ENCODE measurements at regions not wholly inside any gene's neighbourhood (a gene's known extent, or its start where the extent isn't known, plus 50 kb on each side); places are given as distances from the start of the nearest gene placed in this dataset.

- no peak for TF ChIP-seq CTCF (IDR thresholded peaks at IDR 0.05; ENCODE audit: unreplicated experiment)
- no peak for DNase-seq (ENCODE audit: low spot score, unreplicated experiment)
- Mint-ChIP-seq H3K4me1 (ENCODE audit: low read depth) (no peaks in the 10 kb centered on the region), H3K4me3 (ENCODE audit: low read depth) (no peak overlapping the region), H3K27me3 (no peaks in the 10 kb centered on the region), H3K36me3 (ENCODE audit: insufficient read depth) (no peaks in the 10 kb centered on the region), H3K27ac (no peak overlapping the region), H3K9me3 (ENCODE audit: low read depth) (no peaks in the 10 kb centered on the region)
Measured at GRCh38 chr3:34176723-34177122, 378.3 kb downstream of the PDCD6IP start.

GRCh38 chr3:34178415-34178814, 380.0 kb downstream of the PDCD6IP start:
- no peak overlapping the region for H3K4me3 Mint-ChIP-seq (ENCODE audit: low read depth)

GRCh38 chr3:34179716-34180115, 381.3 kb downstream of the PDCD6IP start:
- H3K36me3 Mint-ChIP-seq (ENCODE audit: insufficient read depth): no peaks in the 10 kb centered on the region
- no peak for TF ChIP-seq CTCF (IDR thresholded peaks at IDR 0.05; ENCODE audit: unreplicated experiment)
- H3K4me1 Mint-ChIP-seq (ENCODE audit: low read depth): peaks cover 5% of the 10 kb centered on the region
- DNase-seq (ENCODE audit: low spot score, unreplicated experiment): no peak
- H3K4me3 Mint-ChIP-seq (ENCODE audit: low read depth): no peak overlapping the region
- no peaks in the 10 kb centered on the region for H3K27me3 Mint-ChIP-seq
- no peaks in the 10 kb centered on the region for H3K9me3 Mint-ChIP-seq (ENCODE audit: low read depth)
- no peak overlapping the region for H3K27ac Mint-ChIP-seq

More at GRCh38 chr3:34178415-34178814, 380.0 kb downstream of the PDCD6IP start:
- no peak for DNase-seq (ENCODE audit: low spot score, unreplicated experiment)
- no peak for TF ChIP-seq CTCF (IDR thresholded peaks at IDR 0.05; ENCODE audit: unreplicated experiment)
- H3K36me3 Mint-ChIP-seq (ENCODE audit: insufficient read depth): no peaks in the 10 kb centered on the region
- H3K27me3 Mint-ChIP-seq: no peaks in the 10 kb centered on the region
- no peak overlapping the region for H3K27ac Mint-ChIP-seq
- H3K9me3 Mint-ChIP-seq (ENCODE audit: low read depth): no peaks in the 10 kb centered on the region
- peaks cover under 1% of the 10 kb centered on the region for H3K4me1 Mint-ChIP-seq (ENCODE audit: low read depth)

DNA sequence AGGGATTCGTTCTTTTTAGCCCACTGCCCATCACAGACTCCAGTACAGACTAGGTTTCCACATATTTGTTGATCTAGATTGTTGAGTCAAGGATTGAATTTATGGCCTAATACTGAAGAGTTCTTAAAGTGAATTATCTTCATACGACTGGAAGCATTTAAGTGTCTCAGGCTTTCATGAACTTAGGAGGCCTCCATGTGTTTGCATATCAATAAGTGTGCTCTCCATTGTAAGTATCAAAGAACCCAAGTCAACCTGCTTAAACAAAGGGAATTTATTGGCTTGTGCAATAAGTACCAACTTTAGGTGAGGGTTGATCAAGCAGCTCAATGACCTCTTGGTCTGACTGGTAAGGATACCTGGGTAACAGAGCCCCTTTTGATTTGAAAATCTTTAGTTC, 382.1 kb downstream of the PDCD6IP start:
- peaks cover 5% of the 10 kb centered on the region for H3K4me1 Mint-ChIP-seq (ENCODE audit: low read depth)
- DNase-seq (ENCODE audit: low spot score, unreplicated experiment): no peak
- H3K9me3 Mint-ChIP-seq (ENCODE audit: low read depth): no peaks in the 10 kb centered on the region
- H3K36me3 Mint-ChIP-seq (ENCODE audit: insufficient read depth): no peaks in the 10 kb centered on the region
- no peaks in the 10 kb centered on the region for H3K27me3 Mint-ChIP-seq
- no peak for TF ChIP-seq CTCF (IDR thresholded peaks at IDR 0.05; ENCODE audit: unreplicated experiment)
- no peak overlapping the region for H3K27ac Mint-ChIP-seq
- no peak overlapping the region for H3K4me3 Mint-ChIP-seq (ENCODE audit: low read depth)

GRCh38 chr3:34183114-34183513, 384.7 kb downstream of the PDCD6IP start:
- Mint-ChIP-seq H3K27ac (no peak overlapping the region), H3K36me3 (ENCODE audit: insufficient read depth) (no peaks in the 10 kb centered on the region), H3K4me3 (ENCODE audit: low read depth) (no peak overlapping the region), H3K9me3 (ENCODE audit: low read depth) (no peaks in the 10 kb centered on the region), H3K4me1 (ENCODE audit: low read depth) (peaks cover 5% of the 10 kb centered on the region), H3K27me3 (no peaks in the 10 kb centered on the region)
- no peak for TF ChIP-seq CTCF (IDR thresholded peaks at IDR 0.05; ENCODE audit: unreplicated experiment)
- no peak for DNase-seq (ENCODE audit: low spot score, unreplicated experiment)
